GM19239 (cell line): ENCODE measurements at regions not wholly inside any gene's neighbourhood (a gene's known extent, or its start where the extent isn't known, plus 50 kb on each side); places are given as distances from the start of the nearest gene placed in this dataset.

Experiments
- DNase-seq: peaks from one replicate; pipeline ENCODE4 v3.0.0; 2011; ENCODE audit warnings: low spot score; ENCODE audit not compliant: insufficient read length
- FAIRE-seq: peaks from 2 replicates; lab custom pipeline; 2011; peaks lifted over from hg19 to GRCh38; lab: Jason Lieb, UNC

GRCh38 chr3:55343486-55344357 is 143.4 kb downstream of the WNT5A start:
- FAIRE-seq (no peak), DNase-seq (no peak)

- FAIRE-seq (no peak), DNase-seq (no peak)
These were observed 145.5 kb downstream of the WNT5A start for GRCh38 chr3:55341502-55342031.

- no peak for FAIRE-seq
- DNase-seq: no peak
These were observed 147.3 kb downstream of the WNT5A start for GRCh38 chr3:55339819-55340218.

- no peak for FAIRE-seq
- DNase-seq: no peak
These were observed 147.7 kb downstream of the WNT5A start for GRCh38 chr3:55339390-55339789.

- no peak for FAIRE-seq
These were observed 149.4 kb downstream of the WNT5A start for GRCh38 chr3:55337641-55338180.

GRCh38 chr3:55333923-55334322 is 153.2 kb downstream of the WNT5A start:
- DNase-seq (no peak), FAIRE-seq (no peak)

More at GRCh38 chr3:55337641-55338180, 149.4 kb downstream of the WNT5A start:
- no peak for DNase-seq

GRCh38 chr3:55333046-55333445 is 154.1 kb downstream of the WNT5A start:
- FAIRE-seq: no peak
- DNase-seq: no peak

- DNase-seq: no peak
- no peak for FAIRE-seq
These were observed 154.9 kb downstream of the WNT5A start for GRCh38 chr3:55332176-55332575.

- DNase-seq: no peak
- FAIRE-seq: no peak
These were observed 155.6 kb downstream of the WNT5A start for GRCh38 chr3:55331524-55331923.

GRCh38 chr3:55330756-55331155 is 156.3 kb downstream of the WNT5A start:
- DNase-seq: no peak
- FAIRE-seq: no peak

- no peak for FAIRE-seq
- DNase-seq: no peak
These were observed 156.8 kb downstream of the WNT5A start for GRCh38 chr3:55330355-55330754.

GRCh38 chr3:55329849-55330248 is 157.3 kb downstream of the WNT5A start:
- DNase-seq (no peak), FAIRE-seq (no peak)

GRCh38 chr3:55327131-55327920 is 159.8 kb downstream of the WNT5A start:
- DNase-seq (no peak), FAIRE-seq (no peak)

GRCh38 chr3:55322638-55323037 is 164.5 kb downstream of the WNT5A start:
- DNase-seq: no peak

GRCh38 chr3:55320928-55321327 is 166.2 kb downstream of the WNT5A start:
- no peak for DNase-seq
- no peak for FAIRE-seq

More at GRCh38 chr3:55322638-55323037, 164.5 kb downstream of the WNT5A start:
- no peak for FAIRE-seq

- DNase-seq: no peak
- FAIRE-seq: no peak
These were observed 171.7 kb downstream of the WNT5A start for GRCh38 chr3:55315396-55315795.

- DNase-seq (no peak), FAIRE-seq (no peak)
These were observed 173.4 kb downstream of the WNT5A start for GRCh38 chr3:55313666-55314065.

GRCh38 chr3:55309336-55309735 is 177.8 kb downstream of the WNT5A start:
- FAIRE-seq: no peak
- DNase-seq: no peak

GRCh38 chr3:55307622-55308021 is 179.5 kb downstream of the WNT5A start:
- no peak for DNase-seq
- FAIRE-seq: no peak

- no peak for DNase-seq
- no peak for FAIRE-seq
These were observed 181.2 kb downstream of the WNT5A start for GRCh38 chr3:55305696-55306485.
